GM21381 (cell line): ENCODE measurements at regions not wholly inside any gene's neighbourhood (a gene's known extent, or its start where the extent isn't known, plus 50 kb on each side); places are given as distances from the start of the nearest gene placed in this dataset.

Experiments
- ATAC-seq: cut with Tn5 transposase; IDR thresholded peaks from one replicate; pipeline ENCODE4 v1.9.1; 2021; ENCODE audit warnings: mild to moderate bottlenecking, moderate library complexity; ENCODE audit not compliant: unreplicated experiment

- ATAC-seq, result no peak
Measured at GRCh38 chr16:13291591-13292333, 390.4 kb downstream of the SHISA9 start.

- no peak for ATAC-seq
Measured at GRCh38 chr16:13296206-13296605, 394.8 kb downstream of the SHISA9 start.

- ATAC-seq, result no peak
Measured at GRCh38 chr16:13298666-13299065, 397.3 kb downstream of the SHISA9 start.

GRCh38 chr16:13300066-13300840 is 398.9 kb downstream of the SHISA9 start:
- ATAC-seq, result no peak

- ATAC-seq, result no peak
Measured at GRCh38 chr16:13305019-13305755, 403.8 kb downstream of the SHISA9 start.

- no peak for ATAC-seq
Measured at GRCh38 chr16:13306161-13306995, 405.0 kb downstream of the SHISA9 start.

- no peak for ATAC-seq
Measured at GRCh38 chr16:13307255-13307654, 405.9 kb downstream of the SHISA9 start.

GRCh38 chr16:13307851-13308250 is 406.5 kb downstream of the SHISA9 start:
- ATAC-seq, result no peak

- ATAC-seq, result no peak
Measured at GRCh38 chr16:13312063-13312462, 410.7 kb downstream of the SHISA9 start.

- ATAC-seq, result no peak
Measured at GRCh38 chr16:13313351-13313750, 412.0 kb downstream of the SHISA9 start.

- no peak for ATAC-seq
Measured at GRCh38 chr16:13314633-13315032, 413.2 kb downstream of the SHISA9 start.

- no peak for ATAC-seq
Measured at GRCh38 chr16:13315642-13316427, 414.4 kb downstream of the SHISA9 start.

- ATAC-seq, result no peak
Measured at GRCh38 chr16:13322336-13322735, 420.9 kb downstream of the SHISA9 start.

GRCh38 chr16:13324851-13325250 is 423.5 kb downstream of the SHISA9 start:
- ATAC-seq, result no peak

GRCh38 chr16:13325396-13325795 is 424.0 kb downstream of the SHISA9 start:
- no peak for ATAC-seq

- no peak for ATAC-seq
Measured at GRCh38 chr16:13331918-13332317, 430.5 kb downstream of the SHISA9 start.

GRCh38 chr16:13332713-13333255 is 431.4 kb downstream of the SHISA9 start:
- ATAC-seq, result no peak

- ATAC-seq, result no peak
Measured at GRCh38 chr16:13333336-13333735, 431.9 kb downstream of the SHISA9 start.

GRCh38 chr16:13335879-13336278 is 434.5 kb downstream of the SHISA9 start:
- ATAC-seq, result no peak

- ATAC-seq, result no peak
Measured at GRCh38 chr16:13336335-13336734, 434.9 kb downstream of the SHISA9 start.
